ENCODE measurements at regions not wholly inside any gene's neighbourhood (a gene's known extent, or its start where the extent isn't known, plus 50 kb on each side); places are given as distances from the start of the nearest gene placed in this dataset.

- TF ChIP-seq, protein P1, sequence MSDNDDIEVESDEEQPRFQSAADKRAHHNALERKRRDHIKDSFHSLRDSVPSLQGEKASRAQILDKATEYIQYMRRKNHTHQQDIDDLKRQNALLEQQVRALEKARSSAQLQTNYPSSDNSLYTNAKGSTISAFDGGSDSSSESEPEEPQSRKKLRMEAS (IDR thresholded peaks at IDR 0.05), result no peak
- TF ChIP-seq, protein P2, sequence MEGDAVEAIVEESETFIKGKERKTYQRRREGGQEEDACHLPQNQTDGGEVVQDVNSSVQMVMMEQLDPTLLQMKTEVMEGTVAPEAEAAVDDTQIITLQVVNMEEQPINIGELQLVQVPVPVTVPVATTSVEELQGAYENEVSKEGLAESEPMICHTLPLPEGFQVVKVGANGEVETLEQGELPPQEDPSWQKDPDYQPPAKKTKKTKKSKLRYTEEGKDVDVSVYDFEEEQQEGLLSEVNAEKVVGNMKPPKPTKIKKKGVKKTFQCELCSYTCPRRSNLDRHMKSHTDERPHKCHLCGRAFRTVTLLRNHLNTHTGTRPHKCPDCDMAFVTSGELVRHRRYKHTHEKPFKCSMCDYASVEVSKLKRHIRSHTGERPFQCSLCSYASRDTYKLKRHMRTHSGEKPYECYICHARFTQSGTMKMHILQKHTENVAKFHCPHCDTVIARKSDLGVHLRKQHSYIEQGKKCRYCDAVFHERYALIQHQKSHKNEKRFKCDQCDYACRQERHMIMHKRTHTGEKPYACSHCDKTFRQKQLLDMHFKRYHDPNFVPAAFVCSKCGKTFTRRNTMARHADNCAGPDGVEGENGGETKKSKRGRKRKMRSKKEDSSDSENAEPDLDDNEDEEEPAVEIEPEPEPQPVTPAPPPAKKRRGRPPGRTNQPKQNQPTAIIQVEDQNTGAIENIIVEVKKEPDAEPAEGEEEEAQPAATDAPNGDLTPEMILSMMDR (IDR thresholded peaks at IDR 0.05; ENCODE audit: low read depth, low read length, missing input control), result no peak
- TF ChIP-seq ATF3 (IDR thresholded peaks at IDR 0.05), result no peak
- TF ChIP-seq, protein P3, sequence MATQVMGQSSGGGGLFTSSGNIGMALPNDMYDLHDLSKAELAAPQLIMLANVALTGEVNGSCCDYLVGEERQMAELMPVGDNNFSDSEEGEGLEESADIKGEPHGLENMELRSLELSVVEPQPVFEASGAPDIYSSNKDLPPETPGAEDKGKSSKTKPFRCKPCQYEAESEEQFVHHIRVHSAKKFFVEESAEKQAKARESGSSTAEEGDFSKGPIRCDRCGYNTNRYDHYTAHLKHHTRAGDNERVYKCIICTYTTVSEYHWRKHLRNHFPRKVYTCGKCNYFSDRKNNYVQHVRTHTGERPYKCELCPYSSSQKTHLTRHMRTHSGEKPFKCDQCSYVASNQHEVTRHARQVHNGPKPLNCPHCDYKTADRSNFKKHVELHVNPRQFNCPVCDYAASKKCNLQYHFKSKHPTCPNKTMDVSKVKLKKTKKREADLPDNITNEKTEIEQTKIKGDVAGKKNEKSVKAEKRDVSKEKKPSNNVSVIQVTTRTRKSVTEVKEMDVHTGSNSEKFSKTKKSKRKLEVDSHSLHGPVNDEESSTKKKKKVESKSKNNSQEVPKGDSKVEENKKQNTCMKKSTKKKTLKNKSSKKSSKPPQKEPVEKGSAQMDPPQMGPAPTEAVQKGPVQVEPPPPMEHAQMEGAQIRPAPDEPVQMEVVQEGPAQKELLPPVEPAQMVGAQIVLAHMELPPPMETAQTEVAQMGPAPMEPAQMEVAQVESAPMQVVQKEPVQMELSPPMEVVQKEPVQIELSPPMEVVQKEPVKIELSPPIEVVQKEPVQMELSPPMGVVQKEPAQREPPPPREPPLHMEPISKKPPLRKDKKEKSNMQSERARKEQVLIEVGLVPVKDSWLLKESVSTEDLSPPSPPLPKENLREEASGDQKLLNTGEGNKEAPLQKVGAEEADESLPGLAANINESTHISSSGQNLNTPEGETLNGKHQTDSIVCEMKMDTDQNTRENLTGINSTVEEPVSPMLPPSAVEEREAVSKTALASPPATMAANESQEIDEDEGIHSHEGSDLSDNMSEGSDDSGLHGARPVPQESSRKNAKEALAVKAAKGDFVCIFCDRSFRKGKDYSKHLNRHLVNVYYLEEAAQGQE (IDR thresholded peaks at IDR 0.05), result no peak
- TF ChIP-seq FOXA2 (IDR thresholded peaks at IDR 0.05), result no peak
- TF ChIP-seq SP1 (IDR thresholded peaks at IDR 0.05), result no peak
- no peak for TF ChIP-seq JUND (IDR thresholded peaks at IDR 0.05)
- TF ChIP-seq, protein P4, sequence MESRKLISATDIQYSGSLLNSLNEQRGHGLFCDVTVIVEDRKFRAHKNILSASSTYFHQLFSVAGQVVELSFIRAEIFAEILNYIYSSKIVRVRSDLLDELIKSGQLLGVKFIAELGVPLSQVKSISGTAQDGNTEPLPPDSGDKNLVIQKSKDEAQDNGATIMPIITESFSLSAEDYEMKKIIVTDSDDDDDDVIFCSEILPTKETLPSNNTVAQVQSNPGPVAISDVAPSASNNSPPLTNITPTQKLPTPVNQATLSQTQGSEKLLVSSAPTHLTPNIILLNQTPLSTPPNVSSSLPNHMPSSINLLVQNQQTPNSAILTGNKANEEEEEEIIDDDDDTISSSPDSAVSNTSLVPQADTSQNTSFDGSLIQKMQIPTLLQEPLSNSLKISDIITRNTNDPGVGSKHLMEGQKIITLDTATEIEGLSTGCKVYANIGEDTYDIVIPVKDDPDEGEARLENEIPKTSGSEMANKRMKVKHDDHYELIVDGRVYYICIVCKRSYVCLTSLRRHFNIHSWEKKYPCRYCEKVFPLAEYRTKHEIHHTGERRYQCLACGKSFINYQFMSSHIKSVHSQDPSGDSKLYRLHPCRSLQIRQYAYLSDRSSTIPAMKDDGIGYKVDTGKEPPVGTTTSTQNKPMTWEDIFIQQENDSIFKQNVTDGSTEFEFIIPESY (IDR thresholded peaks at IDR 0.05), result no peak
- TF ChIP-seq RXRA (IDR thresholded peaks at IDR 0.05), result no peak
- no peak for TF ChIP-seq NR2F2 (IDR thresholded peaks at IDR 0.05)
- no peak for TF ChIP-seq FOXA1 (IDR thresholded peaks at IDR 0.05)
- no peak for TF ChIP-seq GABPA (IDR thresholded peaks at IDR 0.05 in 1 of 2, conservative IDR thresholded peaks at IDR 0.05 in 1 of 2)
- no peak for TF ChIP-seq RAD21 (IDR thresholded peaks at IDR 0.05)
Observed at GRCh38 chr10:118167056-118167700, 120.4 kb upstream of the RAB11FIP2 start.

All from liver (tissue), 3 donors.